Endothelial cell of umbilical vein (primary cell): ENCODE measurements at regions not wholly inside any gene's neighbourhood (a gene's known extent, or its start where the extent isn't known, plus 50 kb on each side); places are given as distances from the start of the nearest gene placed in this dataset.

Experiments used
- BruUV-seq: library from RNA; stranded (reverse); fragments of 400-500 nt; replicated peaks from 2 replicates; lab custom pipeline; 2021; lab: Mats Ljungman, UMichigan
- CTCF ChIA-PET: fragments of 300-600, 350-600 bp; sonication (Branson Sonifier 250); formaldehyde crosslinking; loops from one replicate; lab custom pipeline; 2021; ENCODE audit warnings: antibody characterized with exemption, inconsistent platforms; lab: Charles Lee
- POLR2A ChIA-PET: fragments of 300-600, 350-600 bp; sonication (Branson Sonifier 250); formaldehyde crosslinking; loops from one replicate; lab custom pipeline; 2021; ENCODE audit warnings: antibody characterized with exemption, inconsistent platforms; lab: Charles Lee
- DNase-seq: peaks from one replicate; pipeline ENCODE4 v3.0.0-alpha.2; 2011; ENCODE audit warnings: low read depth, low spot score
- FAIRE-seq: peaks from 2 replicates; lab custom pipeline; 2011; peaks lifted over from hg19 to GRCh38; lab: Jason Lieb, UNC
- H2AFZ ChIP-seq: 2 replicates; pipeline ENCODE4 v1.6.0; 2012; ENCODE audit warnings: low read depth, low read length, control low read depth, inconsistent platforms
- H3K27ac ChIP-seq: 2 replicates; pipeline ENCODE4 v1.5.1; 2011; ENCODE audit warnings: low read depth, mild to moderate bottlenecking, control low read depth, low read length, moderate library complexity; ENCODE audit not compliant: insufficient read depth
- H3K27me3 ChIP-seq, 2 experiments: 2 replicates each; pipeline versions ENCODE4 v1.6.0 to v1.6.1; 2011; ENCODE audit warnings: low read length in 2 of 2, mixed read lengths in 1 of 2; ENCODE audit not compliant: control insufficient read depth in 2 of 2, insufficient read depth in 2 of 2
- H3K36me3 ChIP-seq, 2 experiments: 2 replicates in 1 of 2; 3 replicates in 1 of 2; pipeline ENCODE4 v1.5.1; 2011; ENCODE audit warnings: low read length in 2 of 2, mild to moderate bottlenecking in 1 of 2, moderate library complexity in 1 of 2; ENCODE audit not compliant: control insufficient read depth in 2 of 2, insufficient read depth in 2 of 2; ENCODE audit errors: extremely low read depth in 1 of 2
- H3K4me1 ChIP-seq: 3 replicates; pipeline ENCODE4 v1.5.1; 2011; ENCODE audit warnings: mild to moderate bottlenecking, low read length; ENCODE audit not compliant: control insufficient read depth, insufficient read depth; ENCODE audit errors: extremely low read depth
- H3K4me2 ChIP-seq: 2 replicates; pipeline ENCODE4 v1.6.1; 2011; ENCODE audit warnings: low read length, control low read depth, mixed read lengths; ENCODE audit not compliant: insufficient read depth
- H3K4me3 ChIP-seq, 3 experiments: fragments of 200-600 bp in 1 of 3; sonication (generic), shearing (Covaris generic) in 1 of 3; replicated peaks in 1 of 3; 2 replicates each; pipeline ENCODE4 v1.5.1; 2011 to 2016; ENCODE audit warnings: control low read depth in 3 of 3, low read length in 3 of 3, mild to moderate bottlenecking in 2 of 3, inconsistent platforms in 1 of 3, low read depth in 1 of 3, moderate library complexity in 1 of 3; ENCODE audit not compliant: insufficient read depth in 1 of 3
- H3K79me2 ChIP-seq: 2 replicates; pipeline ENCODE4 v1.6.0; 2012; ENCODE audit warnings: low read length, inconsistent platforms; ENCODE audit not compliant: control insufficient read depth, insufficient read depth
- H3K9ac ChIP-seq: replicated peaks from 2 replicates; pipeline ENCODE3; 2011; ENCODE audit warnings: low read length, control low read depth; ENCODE audit not compliant: insufficient read depth; ENCODE audit errors: extremely low read depth
- H3K9me1 ChIP-seq: replicated peaks from 3 replicates; pipeline ENCODE4 v1.6.0; 2011; ENCODE audit warnings: mild to moderate bottlenecking, low read length; ENCODE audit not compliant: control insufficient read depth, insufficient read depth; ENCODE audit errors: extremely low read depth
- H3K9me3 ChIP-seq: replicated peaks from 2 replicates; pipeline ENCODE4 v1.5.1; 2012; ENCODE audit warnings: low read length, inconsistent platforms; ENCODE audit not compliant: control insufficient read depth, insufficient read depth
- H4K20me1 ChIP-seq: replicated peaks from 2 replicates; pipeline ENCODE3; 2011; ENCODE audit warnings: mild to moderate bottlenecking, low read length; ENCODE audit not compliant: control insufficient read depth, insufficient read depth; ENCODE audit errors: extremely low read depth
- CTCF ChIP-seq, 2 donors: IDR thresholded peaks; 1 replicate in 1 of 2; 2 replicates in 1 of 2; pipeline ENCODE4 v1.5.1; 2011; ENCODE audit warnings: low read length in 2 of 2, mild to moderate bottlenecking in 2 of 2, moderate library complexity in 2 of 2, control low read depth in 1 of 2, inconsistent platforms in 1 of 2, low read depth in 1 of 2; ENCODE audit not compliant: insufficient read depth in 1 of 2; ENCODE audit errors: extremely low read depth in 1 of 2
- EZH2 ChIP-seq: IDR thresholded peaks from 2 replicates; pipeline ENCODE4 v1.6.1; 2012; ENCODE audit warnings: borderline replicate concordance, low read depth, mild to moderate bottlenecking, moderate library complexity, low read length, inconsistent platforms; ENCODE audit not compliant: severe bottlenecking
- FOS ChIP-seq: IDR thresholded peaks from 2 replicates; pipeline ENCODE4 v1.6.1; 2011; ENCODE audit warnings: mild to moderate bottlenecking, low read length, moderate library complexity, borderline replicate concordance; ENCODE audit not compliant: insufficient read depth
- GATA2 ChIP-seq: IDR thresholded peaks from 2 replicates; pipeline ENCODE4 v1.7.0; 2011; ENCODE audit warnings: low read depth, mild to moderate bottlenecking, moderate library complexity, mixed read lengths, low read length; ENCODE audit not compliant: insufficient read length, insufficient read depth
- JUN ChIP-seq: IDR thresholded peaks from 2 replicates; pipeline ENCODE4 v1.6.1; 2011; ENCODE audit warnings: borderline replicate concordance, low read depth; ENCODE audit not compliant: insufficient read length, insufficient read depth
- MYC ChIP-seq: IDR thresholded peaks from one replicate; pipeline ENCODE4 v1.6.1; 2011; ENCODE audit warnings: mild to moderate bottlenecking, low read depth, low read length
- POLR2A ChIP-seq: IDR thresholded peaks from 2 replicates; pipeline ENCODE4 v1.6.1; 2012; ENCODE audit warnings: low read depth, mild to moderate bottlenecking, control low read depth, low read length
- POLR2AphosphoS5 ChIP-seq: IDR thresholded peaks from 2 replicates; pipeline ENCODE4 v1.6.1; 2012; ENCODE audit warnings: low read depth, mild to moderate bottlenecking, control low read depth, low read length, moderate library complexity; ENCODE audit not compliant: insufficient read depth
- dilution Hi-C: fragments of 300-500 bp; cut with MboI; formaldehyde crosslinking; loops from one replicate; pipeline ENCODE4 v1.15.0; 2019; ENCODE audit warnings: low sequenced_read_pairs; ENCODE audit not compliant: extremely low pct_ligation_motif_present
- intact Hi-C: fragments of 100-400 bp; cut with micrococcal nuclease; formaldehyde crosslinking; loops from one replicate; pipeline ENCODE4 v1.10.0; 2022
- TF ChIP-seq, protein P1 (sequence below): IDR thresholded peaks from 2 replicates; pipeline ENCODE4 v1.6.1; 2011; ENCODE audit not compliant: insufficient read depth, insufficient read length

GRCh38 chr2:81283081-81283480, 978.5 kb upstream of the LRRTM1 start:
- no peaks in the 10 kb centered on the region for H3K36me3 ChIP-seq

More at GRCh38 chr2:81283081-81283480, 978.5 kb upstream of the LRRTM1 start:
- TF ChIP-seq POLR2A (no peak), CTCF (IDR thresholded peaks at IDR 0.05; ENCODE audit: extremely low read depth in 1 of 2, insufficient read depth in 1 of 2, low read depth in 1 of 2, low read length in 2 of 2) (no peak), MYC (no peak), EZH2 (no peak), FOS (no peak), POLR2AphosphoS5 (no peak), GATA2 (no peak), JUN (no peak)
- TF ChIP-seq, protein P1, sequence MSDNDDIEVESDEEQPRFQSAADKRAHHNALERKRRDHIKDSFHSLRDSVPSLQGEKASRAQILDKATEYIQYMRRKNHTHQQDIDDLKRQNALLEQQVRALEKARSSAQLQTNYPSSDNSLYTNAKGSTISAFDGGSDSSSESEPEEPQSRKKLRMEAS = no peak
- CTCF ChIA-PET = no interaction called here
- H3K9me1 ChIP-seq = no peaks in the 10 kb centered on the region
- POLR2A ChIA-PET = no interaction called here
- peaks cover 2% of the 10 kb centered on the region for H3K9me3 ChIP-seq
- dilution Hi-C loops = no loop called here
- H3K4me1 ChIP-seq = no peaks in the 10 kb centered on the region
- H3K4me3 ChIP-seq = no peak overlapping the region
- no peak for FAIRE-seq
- H4K20me1 ChIP-seq = no peaks in the 10 kb centered on the region
- BruUV-seq = no TSS peak
- no peak overlapping the region for H3K4me2 ChIP-seq
- intact Hi-C loops = no loop called here
- no peak overlapping the region for H3K9ac ChIP-seq
- DNase-seq = no peak
- H3K79me2 ChIP-seq = no peaks in the 10 kb centered on the region
- no peak overlapping the region for H2AFZ ChIP-seq
- no peak overlapping the region for H3K27ac ChIP-seq
- no peaks in the 10 kb centered on the region for H3K27me3 ChIP-seq
